ENCODE measurements at regions not wholly inside any gene's neighbourhood (a gene's known extent, or its start where the extent isn't known, plus 50 kb on each side); places are given as distances from the start of the nearest gene placed in this dataset.

GRCh38 chr6:94600636-94601035 lies 976.7 kb upstream of the MANEA start:
- no peak for TF ChIP-seq SIN3A (IDR thresholded peaks at IDR 0.05; ENCODE audit: borderline replicate concordance, insufficient read depth, low read length)
- no peak for TF ChIP-seq TAF1 (IDR thresholded peaks at IDR 0.05; ENCODE audit: borderline replicate concordance, insufficient read depth, low read length)
- no peak for TF ChIP-seq REST (IDR thresholded peaks at IDR 0.05; ENCODE audit: insufficient read depth in 1 of 2, low read depth in 2 of 2, low read length in 2 of 2)
- no peak for TF ChIP-seq POLR2AphosphoS5 (IDR thresholded peaks at IDR 0.05; ENCODE audit: low read depth, low read length)

All from PFSK-1 (cell line).